GM19043 (cell line): ENCODE measurements at regions not wholly inside any gene's neighbourhood (a gene's known extent, or its start where the extent isn't known, plus 50 kb on each side); places are given as distances from the start of the nearest gene placed in this dataset.
"Not testable (repeated sequence)": the region's sequence is repeated elsewhere in the genome, so short reads cannot be mapped to it uniquely, and the experiment has no call there.

Experiments used
- ATAC-seq: cut with Tn5 transposase; IDR thresholded peaks from one replicate; pipeline ENCODE4 v1.9.1; 2021; ENCODE audit warnings: low read depth; ENCODE audit not compliant: unreplicated experiment

- no peak for ATAC-seq
These were observed 96.6 kb upstream of the PARD3 start for GRCh38 chr10:34911661-34912205.

GRCh38 chr10:34908481-34908880 is 93.4 kb upstream of the PARD3 start:
- ATAC-seq, result no peak

- ATAC-seq, result no peak
These were observed 92.8 kb upstream of the PARD3 start for GRCh38 chr10:34907743-34908430.

- no peak for ATAC-seq
These were observed 91.2 kb upstream of the PARD3 start for GRCh38 chr10:34906067-34906965.

- no peak for ATAC-seq
These were observed 90.3 kb upstream of the PARD3 start for GRCh38 chr10:34905200-34905927.

- ATAC-seq, result no peak
These were observed 89.1 kb upstream of the PARD3 start for GRCh38 chr10:34904191-34904590.

- no peak for ATAC-seq
These were observed 84.1 kb upstream of the PARD3 start for GRCh38 chr10:34899161-34899560.

GRCh38 chr10:34895977-34896376 is 80.9 kb upstream of the PARD3 start:
- no peak for ATAC-seq

- not testable (repeated sequence) for ATAC-seq
These were observed 80.0 kb upstream of the PARD3 start for GRCh38 chr10:34895046-34895445.

- ATAC-seq, result not testable (repeated sequence)
These were observed 77.4 kb upstream of the PARD3 start for GRCh38 chr10:34892521-34892920.

GRCh38 chr10:34890939-34891338 is 75.8 kb upstream of the PARD3 start:
- ATAC-seq, result no peak

GRCh38 chr10:34889004-34889869 is 74.1 kb upstream of the PARD3 start:
- ATAC-seq, result no peak

GRCh38 chr10:34886906-34887642 is 72.0 kb upstream of the PARD3 start:
- ATAC-seq, result no peak

GRCh38 chr10:34885898-34886297 is 70.8 kb upstream of the PARD3 start:
- ATAC-seq, result no peak

- ATAC-seq, result no peak
These were observed 69.9 kb upstream of the PARD3 start for GRCh38 chr10:34885011-34885410.

- ATAC-seq, result no peak
These were observed 69.3 kb upstream of the PARD3 start for GRCh38 chr10:34884272-34884952.

GRCh38 chr10:34880817-34881216 is 65.7 kb upstream of the PARD3 start:
- no peak for ATAC-seq

- ATAC-seq, result not testable (repeated sequence)
These were observed 63.6 kb upstream of the PARD3 start for GRCh38 chr10:34878651-34879050.

GRCh38 chr10:34875061-34875460 is 60.0 kb upstream of the PARD3 start:
- ATAC-seq, result no peak
